ENCODE measurements at regions not wholly inside any gene's neighbourhood (a gene's known extent, or its start where the extent isn't known, plus 50 kb on each side); places are given as distances from the start of the nearest gene placed in this dataset.
"Not testable (repeated sequence)": the region's sequence is repeated elsewhere in the genome, so short reads cannot be mapped to it uniquely, and the experiment has no call there.

GRCh38 chr5:56763711-56764466, 51.5 kb upstream of the MAP3K1 start:
- Histone ChIP-seq H3K36me3 (ENCODE audit: control insufficient read depth, low read depth, low read length) (no peaks in the 10 kb centered on the region), H3K9ac (ENCODE audit: low read length) (no peak overlapping the region), H3K9me3 (ENCODE audit: control insufficient read depth, low read depth, low read length) (no peaks in the 10 kb centered on the region), H3K27me3 (ENCODE audit: control insufficient read depth, insufficient read depth, low read length) (no peaks in the 10 kb centered on the region), H3K27ac (ENCODE audit: low read length) (no peak overlapping the region), H3K4me3 (ENCODE audit: low read length) (no peak overlapping the region), H3K4me1 (ENCODE audit: control insufficient read depth, low read depth, low read length) (no peaks in the 10 kb centered on the region)

- Histone ChIP-seq H3K9me3 (ENCODE audit: control insufficient read depth, low read depth, low read length) (no peaks in the 10 kb centered on the region), H3K9ac (ENCODE audit: low read length) (no peak overlapping the region), H3K27me3 (ENCODE audit: control insufficient read depth, insufficient read depth, low read length) (no peaks in the 10 kb centered on the region), H3K4me3 (ENCODE audit: low read length) (no peak overlapping the region), H3K36me3 (ENCODE audit: control insufficient read depth, low read depth, low read length) (no peaks in the 10 kb centered on the region), H3K27ac (ENCODE audit: low read length) (no peak overlapping the region), H3K4me1 (ENCODE audit: control insufficient read depth, low read depth, low read length) (no peaks in the 10 kb centered on the region)
Observed at GRCh38 chr5:56763182-56763581, 52.2 kb upstream of the MAP3K1 start.

- Histone ChIP-seq H3K9me3 (ENCODE audit: control insufficient read depth, low read depth, low read length) (no peaks in the 10 kb centered on the region), H3K4me1 (ENCODE audit: control insufficient read depth, low read depth, low read length) (no peaks in the 10 kb centered on the region), H3K9ac (ENCODE audit: low read length) (no peak overlapping the region), H3K27ac (ENCODE audit: low read length) (no peak overlapping the region), H3K27me3 (ENCODE audit: control insufficient read depth, insufficient read depth, low read length) (no peaks in the 10 kb centered on the region), H3K36me3 (ENCODE audit: control insufficient read depth, low read depth, low read length) (no peaks in the 10 kb centered on the region), H3K4me3 (ENCODE audit: low read length) (no peak overlapping the region)
Observed at GRCh38 chr5:56761151-56761885, 54.0 kb upstream of the MAP3K1 start.

DNA sequence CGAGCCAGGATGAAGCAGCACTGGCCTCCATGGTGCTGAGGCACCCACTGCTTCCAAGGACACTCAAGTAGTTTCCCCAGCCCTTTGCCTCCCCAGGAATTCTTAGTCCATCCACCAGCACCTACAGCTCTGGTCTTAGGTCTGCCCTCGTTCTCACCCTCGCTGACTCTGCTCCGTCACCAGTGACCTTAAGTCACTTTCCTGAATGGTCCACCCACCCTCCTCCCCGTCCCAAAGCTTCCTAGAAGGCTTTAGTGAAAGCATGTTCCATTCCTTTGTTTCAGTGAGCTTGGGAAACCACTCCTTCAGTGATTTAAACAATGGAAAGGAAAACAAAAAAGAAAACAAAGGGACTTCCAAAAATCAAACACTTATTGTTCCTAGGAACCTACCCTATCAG, 54.6 kb upstream of the MAP3K1 start:
- Histone ChIP-seq H3K9ac (ENCODE audit: low read length) (no peak overlapping the region), H3K4me3 (ENCODE audit: low read length) (no peak overlapping the region), H3K27me3 (ENCODE audit: control insufficient read depth, insufficient read depth, low read length) (no peaks in the 10 kb centered on the region), H3K36me3 (ENCODE audit: control insufficient read depth, low read depth, low read length) (no peaks in the 10 kb centered on the region), H3K9me3 (ENCODE audit: control insufficient read depth, low read depth, low read length) (no peaks in the 10 kb centered on the region), H3K4me1 (ENCODE audit: control insufficient read depth, low read depth, low read length) (no peaks in the 10 kb centered on the region), H3K27ac (ENCODE audit: low read length) (no peak overlapping the region)

DNA sequence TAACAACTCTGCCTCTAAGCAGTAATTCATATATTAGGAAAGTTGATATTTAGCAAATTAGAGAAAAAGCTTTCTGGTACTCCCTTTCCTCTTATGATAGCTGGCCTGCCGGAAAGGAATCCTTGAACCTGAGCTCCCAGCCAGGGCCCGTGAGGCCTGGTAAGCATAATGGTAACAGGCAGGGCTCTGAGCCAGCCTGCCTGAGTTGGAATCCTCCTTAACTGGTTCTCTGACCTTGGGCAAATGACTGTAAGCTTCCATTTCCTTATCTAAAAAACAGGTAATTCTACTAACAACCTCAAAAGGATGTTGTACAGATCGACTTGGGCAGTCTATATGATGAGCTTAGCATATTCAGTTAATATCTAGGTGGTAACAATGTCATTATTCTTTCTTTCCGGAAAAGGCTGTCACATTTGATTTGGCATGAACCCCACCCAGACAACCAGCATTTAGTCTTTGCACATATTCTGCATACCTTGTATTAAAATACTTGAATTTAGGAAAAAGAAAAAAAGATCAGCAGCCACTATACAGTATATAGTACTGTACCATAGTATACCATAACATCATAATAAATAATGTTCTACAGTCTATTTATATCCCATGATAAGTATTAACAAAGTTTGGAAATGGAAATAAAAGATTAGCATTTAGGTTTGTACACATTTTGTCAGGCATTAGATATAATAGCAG, 55.7 kb upstream of the MAP3K1 start:
- Histone ChIP-seq H3K27me3 (ENCODE audit: control insufficient read depth, insufficient read depth, low read length) (no peaks in the 10 kb centered on the region), H3K4me3 (ENCODE audit: low read length) (no peak overlapping the region), H3K9ac (ENCODE audit: low read length) (no peak overlapping the region), H3K4me1 (ENCODE audit: control insufficient read depth, low read depth, low read length) (no peaks in the 10 kb centered on the region), H3K9me3 (ENCODE audit: control insufficient read depth, low read depth, low read length) (no peaks in the 10 kb centered on the region), H3K36me3 (ENCODE audit: control insufficient read depth, low read depth, low read length) (no peaks in the 10 kb centered on the region), H3K27ac (ENCODE audit: low read length) (no peak overlapping the region)

GRCh38 chr5:56757077-56757476, 58.3 kb upstream of the MAP3K1 start:
- no peaks in the 10 kb centered on the region for H3K36me3 ChIP-seq (ENCODE audit: control insufficient read depth, low read depth, low read length)
- no peaks in the 10 kb centered on the region for H3K9me3 ChIP-seq (ENCODE audit: control insufficient read depth, low read depth, low read length)
- H3K27ac ChIP-seq (ENCODE audit: low read length) = no peak overlapping the region
- no peak overlapping the region for H3K4me3 ChIP-seq (ENCODE audit: low read length)
- H3K27me3 ChIP-seq (ENCODE audit: control insufficient read depth, insufficient read depth, low read length) = no peaks in the 10 kb centered on the region
- no peak overlapping the region for H3K9ac ChIP-seq (ENCODE audit: low read length)
- no peaks in the 10 kb centered on the region for H3K4me1 ChIP-seq (ENCODE audit: control insufficient read depth, low read depth, low read length)

DNA sequence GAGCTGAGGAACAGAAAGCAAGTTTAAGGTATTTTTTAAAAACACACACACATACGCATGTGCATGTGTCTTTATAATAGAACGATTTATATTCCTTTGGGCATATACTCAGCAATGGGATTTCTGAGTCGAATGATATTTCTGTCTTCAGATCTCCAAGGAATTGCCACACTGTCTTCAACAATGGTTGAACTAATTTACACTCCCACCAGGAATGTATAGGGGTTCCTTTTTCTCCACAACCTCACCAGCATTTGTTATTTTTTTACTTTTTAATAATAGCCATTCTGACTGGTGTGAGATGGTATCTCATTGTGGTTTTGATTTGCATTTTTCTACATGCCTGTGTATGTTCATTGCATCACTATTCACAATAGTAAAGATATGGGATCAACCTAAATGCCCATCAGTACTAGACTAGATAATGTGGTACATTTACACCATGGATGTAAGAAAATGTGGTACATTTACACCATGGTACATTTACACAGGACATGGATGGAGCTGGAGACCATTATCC, 60.3 kb upstream of the MAP3K1 start:
- Histone ChIP-seq H3K4me1 (ENCODE audit: control insufficient read depth, low read depth, low read length) (no peaks in the 10 kb centered on the region), H3K27ac (ENCODE audit: low read length) (no peak overlapping the region), H3K4me3 (ENCODE audit: low read length) (no peak overlapping the region), H3K36me3 (ENCODE audit: control insufficient read depth, low read depth, low read length) (no peaks in the 10 kb centered on the region), H3K9ac (ENCODE audit: low read length) (no peak overlapping the region), H3K9me3 (ENCODE audit: control insufficient read depth, low read depth, low read length) (no peaks in the 10 kb centered on the region), H3K27me3 (ENCODE audit: control insufficient read depth, insufficient read depth, low read length) (no peaks in the 10 kb centered on the region)

DNA sequence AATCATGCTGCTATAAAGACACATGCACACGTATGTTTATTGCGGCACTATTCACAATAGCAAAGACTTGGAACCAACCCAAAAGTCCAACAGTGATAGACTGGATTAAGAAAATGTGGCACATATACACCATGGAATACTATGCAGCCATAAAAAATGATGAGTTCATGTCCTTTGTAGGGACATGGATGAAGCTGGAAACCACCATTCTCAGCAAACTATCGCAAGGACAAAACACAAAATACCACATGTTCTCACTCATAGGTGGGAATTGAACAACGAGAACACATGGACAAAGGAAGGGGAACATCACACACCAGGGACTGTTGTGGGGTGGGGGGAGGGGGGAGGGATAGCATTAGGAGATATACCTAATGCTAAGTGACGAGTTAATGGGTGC, 61.8 kb upstream of the MAP3K1 start:
- not testable (repeated sequence) for H3K27ac ChIP-seq (ENCODE audit: low read length); H3K27me3 ChIP-seq (ENCODE audit: control insufficient read depth, insufficient read depth, low read length); H3K36me3 ChIP-seq (ENCODE audit: control insufficient read depth, low read depth, low read length); H3K9me3 ChIP-seq (ENCODE audit: control insufficient read depth, low read depth, low read length); H3K9ac ChIP-seq (ENCODE audit: low read length); H3K4me3 ChIP-seq (ENCODE audit: low read length); H3K4me1 ChIP-seq (ENCODE audit: control insufficient read depth, low read depth, low read length)

DNA sequence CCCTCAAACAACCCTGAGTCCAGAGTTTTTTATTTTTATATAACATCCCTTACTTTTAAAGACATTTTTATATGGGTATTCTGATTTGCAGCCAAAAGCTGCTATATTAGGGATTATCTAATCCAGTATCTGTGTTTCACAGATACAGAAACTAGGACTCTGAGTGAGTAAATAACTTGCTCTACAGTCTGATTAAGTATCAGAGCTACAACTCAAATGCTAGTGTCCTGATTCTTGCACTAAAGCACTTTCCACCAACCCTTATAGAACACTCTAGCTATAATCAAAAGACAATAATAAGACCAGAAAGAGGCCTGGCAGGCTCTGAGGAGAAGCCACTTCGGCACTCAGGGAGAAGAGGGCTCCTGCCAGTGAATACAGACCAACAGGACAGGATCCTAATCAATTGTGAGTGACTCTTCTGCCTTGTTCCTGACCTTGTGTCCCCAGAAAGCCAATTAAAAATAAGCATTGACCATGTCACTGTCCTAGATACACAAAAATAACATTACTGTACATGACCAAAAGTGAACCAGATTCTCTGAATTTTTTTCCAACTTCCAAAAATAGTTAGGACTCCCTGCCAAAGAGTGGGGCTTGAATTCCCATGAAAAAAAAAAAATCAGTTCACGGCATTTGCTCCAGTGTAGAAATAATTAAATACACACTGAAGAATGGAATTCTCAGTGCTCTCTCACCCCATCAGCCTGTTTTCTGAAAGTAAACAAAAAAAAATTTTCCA, 63.6 kb upstream of the MAP3K1 start:
- Histone ChIP-seq H3K9ac (ENCODE audit: low read length) (no peak overlapping the region), H3K27ac (ENCODE audit: low read length) (no peak overlapping the region), H3K27me3 (ENCODE audit: control insufficient read depth, insufficient read depth, low read length) (no peaks in the 10 kb centered on the region), H3K36me3 (ENCODE audit: control insufficient read depth, low read depth, low read length) (no peaks in the 10 kb centered on the region), H3K4me3 (ENCODE audit: low read length) (no peak overlapping the region), H3K4me1 (ENCODE audit: control insufficient read depth, low read depth, low read length) (no peaks in the 10 kb centered on the region), H3K9me3 (ENCODE audit: control insufficient read depth, low read depth, low read length) (no peaks in the 10 kb centered on the region)

DNA sequence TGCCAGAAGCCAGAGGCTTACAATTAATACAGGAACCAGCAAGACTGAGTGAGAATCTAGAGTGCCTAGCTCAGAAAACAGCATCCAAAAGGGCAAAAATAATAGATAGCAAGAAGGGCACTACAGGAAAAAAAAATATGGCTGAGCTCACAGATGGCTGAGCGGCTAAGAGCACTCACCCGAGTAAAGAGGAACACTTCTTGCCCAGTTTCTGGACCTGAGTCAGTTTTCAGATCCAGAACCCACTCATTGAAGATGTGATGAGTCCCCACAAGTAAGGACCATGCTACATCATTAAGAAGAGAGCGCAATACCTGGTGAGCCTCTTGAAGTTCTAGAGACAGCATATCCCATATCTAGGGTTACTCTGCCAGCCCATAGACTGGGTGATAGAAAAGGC, 65.5 kb upstream of the MAP3K1 start:
- no peak overlapping the region for H3K4me3 ChIP-seq (ENCODE audit: low read length)
- H3K27me3 ChIP-seq (ENCODE audit: control insufficient read depth, insufficient read depth, low read length) = no peaks in the 10 kb centered on the region
- H3K4me1 ChIP-seq (ENCODE audit: control insufficient read depth, low read depth, low read length) = no peaks in the 10 kb centered on the region
- no peak overlapping the region for H3K9ac ChIP-seq (ENCODE audit: low read length)
- no peak overlapping the region for H3K27ac ChIP-seq (ENCODE audit: low read length)
- no peaks in the 10 kb centered on the region for H3K9me3 ChIP-seq (ENCODE audit: control insufficient read depth, low read depth, low read length)
- no peaks in the 10 kb centered on the region for H3K36me3 ChIP-seq (ENCODE audit: control insufficient read depth, low read depth, low read length)

Data from iPS-18a (cell line).